Heart left ventricle (tissue), 13 donors: ENCODE measurements at regions not wholly inside any gene's neighbourhood (a gene's known extent, or its start where the extent isn't known, plus 50 kb on each side); places are given as distances from the start of the nearest gene placed in this dataset.

ENCODE experiments used
- POLR2A ChIP-seq, 2 donors: fragments of 450-650 bp; IDR thresholded peaks; one replicate each; pipeline ENCODE4 v1.6.1; 2017; ENCODE audit warnings: antibody characterized with exemption in 2 of 2, mild to moderate bottlenecking in 2 of 2, moderate library complexity in 2 of 2
- TF ChIP-seq, protein P1 (sequence below), 12 donors: fragments of 200-600 bp; sonication (generic) in 4 of 12; IDR thresholded peaks; one replicate each; pipeline versions ENCODE4 v1.5.0 to v1.8.0; 2018 to 2022; ENCODE audit warnings: antibody characterized with exemption in 12 of 12, mild to moderate bottlenecking in 5 of 12
- donor health status: ischemic (EF 13 %, LVEDD 7.1; RV severe dilation, severe dysfunction).
- donor health status: DM: no; HTN: yes; CAD: no.
- donor health status: DM: no; HTN: no; CAD: no.
- donor health status: ischemic (EF 25% LVEDD 6.9; RV normal size, moderate dysfunction).
- donor health status: ischemic (EF 25% LVEDD 5.7; RV mildly dilated, moderate dysfunction).
- donor health status: ischemic (EF 35%, LVEDD 5.7; RV mildly dilated, moderate dysfunction).
- donor health status: nonischemic (EF 11% LVEDD 7.7; RV severe dilation, severe dysfunction).
- donor health status: DM: yes; HTN: yes; CAD: no.
- donor health status: PGD.
- donor health status: ischemic (EF 29% LVEDD 5.4; RV normal size, mild dysfunction).
- donor health status: nonischemic (EF 23%, LVEDD 6.1; RV moderate dilation, normal function).

DNA sequence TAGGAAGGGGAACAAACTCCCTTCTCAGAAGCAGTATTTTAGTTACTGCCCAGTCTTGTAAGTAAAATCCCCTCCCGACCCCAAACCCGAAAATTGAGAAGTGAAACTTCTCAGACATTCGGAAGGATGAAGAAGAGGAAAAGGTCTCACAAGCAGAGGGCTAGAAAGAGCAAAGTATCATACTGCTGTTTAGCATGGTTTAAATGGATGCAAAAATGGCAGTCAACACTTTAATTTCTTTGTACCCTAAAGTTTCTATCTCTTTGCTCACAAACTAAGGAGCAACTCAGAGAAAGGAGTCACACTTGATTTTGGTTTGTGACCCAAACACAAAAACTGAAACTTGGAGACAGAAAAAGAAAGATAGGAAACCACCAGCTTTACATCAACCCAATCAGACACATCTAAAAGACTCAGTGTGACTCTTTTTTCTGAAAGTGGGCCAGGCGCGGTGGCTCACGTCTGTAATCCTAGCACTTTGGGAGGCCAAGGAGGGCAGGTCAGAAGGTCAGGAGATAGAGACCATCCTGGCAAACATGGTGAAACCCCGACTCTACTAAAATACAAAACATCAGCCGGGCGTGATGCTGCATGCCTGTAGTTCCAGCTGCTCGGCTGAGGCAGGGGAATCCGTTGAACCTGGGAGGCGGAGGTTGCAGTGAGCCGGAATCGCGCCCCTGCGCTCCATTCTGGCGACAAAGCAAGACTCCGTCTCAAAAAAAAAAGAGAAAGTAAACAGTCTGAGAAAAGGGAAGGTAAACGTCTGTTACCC, 63.2 kb upstream of the ATP11B start:
- TF ChIP-seq, protein P1, sequence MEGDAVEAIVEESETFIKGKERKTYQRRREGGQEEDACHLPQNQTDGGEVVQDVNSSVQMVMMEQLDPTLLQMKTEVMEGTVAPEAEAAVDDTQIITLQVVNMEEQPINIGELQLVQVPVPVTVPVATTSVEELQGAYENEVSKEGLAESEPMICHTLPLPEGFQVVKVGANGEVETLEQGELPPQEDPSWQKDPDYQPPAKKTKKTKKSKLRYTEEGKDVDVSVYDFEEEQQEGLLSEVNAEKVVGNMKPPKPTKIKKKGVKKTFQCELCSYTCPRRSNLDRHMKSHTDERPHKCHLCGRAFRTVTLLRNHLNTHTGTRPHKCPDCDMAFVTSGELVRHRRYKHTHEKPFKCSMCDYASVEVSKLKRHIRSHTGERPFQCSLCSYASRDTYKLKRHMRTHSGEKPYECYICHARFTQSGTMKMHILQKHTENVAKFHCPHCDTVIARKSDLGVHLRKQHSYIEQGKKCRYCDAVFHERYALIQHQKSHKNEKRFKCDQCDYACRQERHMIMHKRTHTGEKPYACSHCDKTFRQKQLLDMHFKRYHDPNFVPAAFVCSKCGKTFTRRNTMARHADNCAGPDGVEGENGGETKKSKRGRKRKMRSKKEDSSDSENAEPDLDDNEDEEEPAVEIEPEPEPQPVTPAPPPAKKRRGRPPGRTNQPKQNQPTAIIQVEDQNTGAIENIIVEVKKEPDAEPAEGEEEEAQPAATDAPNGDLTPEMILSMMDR (IDR thresholded peaks at IDR 0.05) = no peak
- TF ChIP-seq POLR2A (IDR thresholded peaks at IDR 0.05) = no peak
